GM18505 (cell line): ENCODE measurements at regions not wholly inside any gene's neighbourhood (a gene's known extent, or its start where the extent isn't known, plus 50 kb on each side); places are given as distances from the start of the nearest gene placed in this dataset.
"Not testable (repeated sequence)": the region's sequence is repeated elsewhere in the genome, so short reads cannot be mapped to it uniquely, and the experiment has no call there.

Source experiments
- ATAC-seq: cut with Tn5 transposase; IDR thresholded peaks from one replicate; pipeline ENCODE4 v1.9.1; 2021; ENCODE audit not compliant: unreplicated experiment
- POLR2A ChIP-seq: IDR thresholded peaks from 4 replicates; pipeline ENCODE4 v1.6.1; 2011; ENCODE audit warnings: borderline replicate concordance; ENCODE audit not compliant: insufficient read depth, insufficient read length; ENCODE audit errors: extremely low read depth

DNA sequence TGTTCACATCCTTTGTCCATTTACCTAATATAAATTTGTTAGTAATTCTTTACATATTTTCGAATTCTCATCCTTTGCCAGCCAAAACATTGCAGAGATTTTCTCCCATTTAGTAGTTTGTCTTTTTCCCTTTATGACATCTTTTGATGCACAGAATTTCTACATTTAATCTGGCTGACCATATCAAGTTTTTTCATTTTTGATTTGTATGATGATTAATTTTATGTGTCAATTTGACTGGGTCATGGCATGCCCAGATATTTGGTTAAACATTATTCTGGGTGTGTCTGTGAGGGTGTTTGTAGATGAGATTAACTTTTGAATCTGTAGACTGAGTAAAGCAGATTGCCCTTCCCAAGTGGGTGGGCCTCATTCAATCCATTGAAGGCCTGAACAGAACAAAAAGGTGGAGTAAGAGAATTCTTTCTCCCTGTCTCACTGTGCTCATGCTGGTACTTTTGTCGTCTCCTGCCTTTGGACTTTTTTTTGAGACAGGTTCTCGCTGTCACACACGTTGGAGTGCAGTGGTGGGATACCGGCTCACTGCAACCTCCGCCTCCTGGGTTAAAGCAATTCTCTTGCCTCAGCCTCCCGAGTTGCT lies 72.1 kb upstream of the EPB41L1 start:
- no peak for ATAC-seq
- TF ChIP-seq POLR2A, result no peak

DNA sequence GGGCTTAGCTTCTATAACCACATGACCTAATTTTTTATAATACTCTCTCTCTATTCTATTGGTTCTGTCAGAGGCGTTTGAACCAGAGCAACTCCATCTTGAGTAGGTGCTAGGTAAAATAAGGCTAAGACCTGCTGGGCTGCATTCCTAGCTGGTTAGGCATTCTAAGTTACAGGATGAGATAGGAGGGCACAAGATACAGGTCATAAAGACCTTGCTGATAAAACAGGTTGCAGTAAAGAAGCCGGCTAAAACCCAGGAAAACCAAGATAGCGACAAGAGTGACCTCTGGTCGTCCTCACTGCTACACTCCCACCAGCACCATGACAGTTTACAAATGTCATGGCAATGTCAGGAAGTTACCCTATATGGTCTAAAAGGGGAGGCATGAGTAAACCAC lies 71.3 kb upstream of the EPB41L1 start:
- ATAC-seq, result not testable (repeated sequence)

DNA sequence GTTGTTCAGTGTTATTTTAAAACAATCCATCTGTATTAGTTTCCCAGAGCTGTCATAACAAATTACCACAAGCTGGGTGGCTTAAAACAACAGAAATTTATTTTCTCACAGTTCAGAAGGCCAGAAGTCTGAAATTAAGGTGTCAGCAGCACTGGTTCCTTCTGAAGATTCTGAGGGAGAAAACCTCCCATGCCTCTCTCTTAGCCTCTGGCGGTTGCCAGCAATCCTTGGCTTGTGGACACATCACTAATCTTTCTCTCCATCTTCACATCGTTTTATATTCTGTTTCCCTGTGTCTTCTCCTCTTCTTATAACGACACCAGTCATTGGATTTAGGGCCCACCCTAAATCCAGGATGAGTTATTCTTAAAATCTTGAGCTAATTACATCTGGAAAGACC lies 70.2 kb upstream of the EPB41L1 start:
- TF ChIP-seq POLR2A, result no peak
- no peak for ATAC-seq

GRCh38 chr20:36084897-36085613 lies 69.5 kb upstream of the EPB41L1 start:
- no peak for ATAC-seq
- TF ChIP-seq POLR2A, result no peak

DNA sequence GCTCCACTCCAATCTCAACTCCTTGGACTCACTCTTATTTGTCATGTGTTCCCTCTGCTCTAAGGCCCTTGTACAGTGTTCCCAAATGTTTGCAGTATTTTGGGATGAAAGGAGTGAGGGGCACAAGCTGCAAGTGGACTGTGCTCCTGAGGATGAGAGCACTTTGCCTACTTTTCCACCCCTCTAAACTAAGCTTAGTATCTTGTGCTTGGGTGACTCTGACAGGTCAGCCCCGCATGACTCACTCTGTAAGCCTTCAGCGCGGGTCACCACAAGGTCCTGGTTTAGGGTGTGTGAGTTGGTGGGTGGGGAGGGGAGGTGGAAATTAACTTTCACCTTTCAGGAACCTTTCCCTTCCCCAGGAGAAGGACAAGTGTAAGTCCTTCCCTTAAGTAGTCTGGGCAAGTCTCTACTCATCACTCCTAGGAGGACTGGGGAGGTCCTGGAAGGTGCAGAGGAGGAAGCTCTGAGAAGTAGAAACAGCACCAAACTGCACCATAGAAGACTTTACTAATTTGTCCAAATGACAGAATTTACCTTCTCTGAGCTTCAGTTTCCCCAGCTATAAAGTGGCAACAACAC lies 68.8 kb upstream of the EPB41L1 start:
- ATAC-seq, result no peak
- no peak for TF ChIP-seq POLR2A

DNA sequence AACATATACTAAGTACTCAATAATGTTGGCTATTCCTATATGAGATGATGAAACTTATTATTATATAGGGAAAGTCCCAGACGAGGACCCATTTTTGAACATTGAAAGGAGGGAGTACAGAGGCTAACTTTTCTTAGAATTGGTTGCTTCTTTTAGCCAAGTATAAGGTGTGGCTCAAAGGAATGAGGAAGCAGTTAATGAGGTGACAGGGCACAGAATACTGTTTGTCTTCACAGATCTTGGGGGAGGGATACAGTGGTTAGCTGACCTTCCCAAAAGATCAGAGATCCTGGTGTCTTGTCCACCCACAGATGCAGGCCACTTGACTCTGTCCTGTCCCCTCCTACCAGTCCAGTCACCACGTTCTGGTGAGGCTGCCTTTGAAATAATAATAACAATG lies 67.8 kb upstream of the EPB41L1 start:
- TF ChIP-seq POLR2A, result no peak
- no peak for ATAC-seq

DNA sequence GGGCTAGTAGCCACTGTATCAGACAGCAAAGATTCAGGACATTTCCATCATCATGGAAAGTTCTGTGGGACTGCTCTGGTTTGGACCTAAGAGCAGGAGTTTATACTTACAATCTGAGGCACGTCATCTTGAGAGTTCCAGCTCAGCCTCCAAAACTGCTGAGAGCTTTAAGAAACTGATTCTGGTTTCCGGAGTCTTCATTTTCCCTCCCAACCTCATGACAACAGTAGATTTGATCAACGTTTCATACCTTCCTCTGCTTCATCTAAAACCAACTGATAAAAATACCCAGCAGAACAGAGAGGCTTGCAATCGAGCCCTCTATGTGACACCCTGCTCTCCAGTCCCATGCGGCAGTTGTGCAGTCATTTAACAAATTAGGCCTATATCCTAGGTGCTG lies 64.3 kb upstream of the EPB41L1 start:
- ATAC-seq, result no peak
- no peak for TF ChIP-seq POLR2A

DNA sequence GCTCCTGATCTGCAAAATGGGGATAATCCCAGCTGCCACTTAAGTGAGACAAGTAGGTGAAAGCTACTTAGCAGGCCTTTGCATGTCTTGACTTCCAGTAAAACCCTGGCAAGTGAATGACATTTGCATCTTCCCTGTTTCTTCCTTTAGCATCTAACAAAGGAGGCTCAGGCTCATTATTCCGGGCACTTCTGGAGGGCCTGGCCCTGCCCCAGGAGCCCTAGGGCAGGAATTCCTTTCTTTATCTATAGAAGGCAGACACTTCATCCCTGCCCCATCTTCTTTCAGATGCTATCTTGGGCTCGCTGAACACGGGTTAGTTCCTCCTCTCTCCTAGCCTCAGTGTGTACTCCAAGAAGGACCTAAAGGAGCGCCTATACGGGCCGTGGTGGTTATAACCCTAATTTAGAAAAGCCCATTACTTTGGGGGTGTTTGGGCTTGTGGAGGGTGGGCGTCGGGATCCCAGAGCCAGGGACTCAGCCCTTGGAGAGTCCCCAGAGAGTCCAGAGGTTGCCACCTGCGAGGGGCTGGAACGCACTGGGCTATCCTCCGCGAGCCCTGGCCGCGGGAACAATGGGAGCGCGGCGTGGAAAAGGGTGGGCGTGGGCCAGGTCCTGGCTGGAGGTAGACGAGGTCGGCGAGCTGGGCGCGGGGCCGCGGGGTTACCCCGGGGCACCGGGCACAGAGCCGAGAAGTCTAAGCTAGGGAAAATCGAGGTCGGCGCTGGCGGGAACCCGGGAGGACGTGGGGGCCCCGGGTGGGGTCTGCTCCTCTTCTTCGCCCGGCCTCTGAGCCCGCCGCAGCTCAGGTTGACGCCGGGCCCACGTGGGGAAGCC lies 62.8 kb upstream of the EPB41L1 start:
- TF ChIP-seq POLR2A, result no peak
- no peak for ATAC-seq

- no peak for ATAC-seq
- TF ChIP-seq POLR2A, result no peak
Observed at GRCh38 chr20:36092398-36093024, 62.0 kb upstream of the EPB41L1 start.

DNA sequence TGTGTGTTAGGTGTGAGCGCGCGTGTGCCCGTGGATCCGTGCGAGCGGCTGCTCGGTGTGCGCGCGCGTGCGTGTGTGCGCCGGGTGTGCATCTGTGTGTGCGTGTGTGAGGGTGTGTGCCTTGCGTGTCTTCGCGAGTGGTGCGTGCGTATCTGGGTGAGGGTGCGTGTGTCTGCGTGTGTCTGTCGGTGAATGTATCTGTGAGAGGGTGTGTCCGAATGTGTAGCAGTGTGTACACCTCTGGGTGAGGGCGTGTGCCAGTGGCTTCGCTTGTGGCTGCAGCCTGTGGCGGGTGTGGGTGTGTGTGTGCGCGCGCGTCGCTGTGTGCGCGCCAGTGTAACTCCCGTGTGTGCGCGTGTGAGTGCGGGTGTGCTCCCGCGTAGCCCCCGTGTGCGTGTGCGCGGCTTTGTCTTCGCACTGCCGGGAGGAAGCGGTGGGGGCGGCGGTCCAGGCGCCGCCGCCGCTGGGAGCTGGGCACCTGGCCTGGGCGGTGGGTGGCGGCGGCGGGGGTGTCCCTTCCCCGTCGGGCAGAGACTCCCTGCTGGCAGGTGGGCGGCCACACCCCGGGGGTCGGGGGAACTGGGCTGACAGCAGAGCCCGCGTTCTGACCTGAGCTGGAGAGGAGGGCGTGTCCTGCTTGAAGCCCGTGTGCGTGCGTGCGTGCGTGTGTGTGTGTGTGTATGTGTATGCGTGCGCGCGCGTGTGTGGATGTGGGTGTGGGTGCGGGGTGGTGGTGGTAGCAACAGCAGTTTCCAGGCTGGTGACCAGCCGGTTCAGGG lies 61.3 kb upstream of the EPB41L1 start:
- no peak for TF ChIP-seq POLR2A
- no peak for ATAC-seq

GRCh38 chr20:36093804-36094145 lies 60.8 kb upstream of the EPB41L1 start:
- TF ChIP-seq POLR2A, result no peak
- no peak for ATAC-seq

DNA sequence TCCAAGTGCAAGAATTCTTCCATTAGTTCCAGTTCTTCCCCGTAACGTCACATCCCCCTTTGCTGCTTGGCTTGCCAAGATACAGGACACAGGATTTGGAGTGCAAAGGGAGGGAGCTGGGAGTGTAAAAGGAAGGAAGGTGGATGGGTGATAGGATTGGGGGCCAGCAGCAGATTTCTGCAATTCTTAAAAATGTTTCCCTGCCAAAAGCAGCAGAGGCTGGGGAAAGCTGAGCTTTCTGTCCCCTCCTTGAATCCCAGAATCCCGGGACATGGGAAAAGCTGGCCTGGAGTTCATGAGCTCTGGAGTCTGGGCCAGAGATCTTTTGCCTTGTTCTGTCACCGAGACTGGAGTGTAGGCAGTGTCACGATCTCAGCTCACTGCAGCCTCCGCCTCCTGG lies 60.0 kb upstream of the EPB41L1 start:
- TF ChIP-seq POLR2A, result no peak
- ATAC-seq, result no peak

DNA sequence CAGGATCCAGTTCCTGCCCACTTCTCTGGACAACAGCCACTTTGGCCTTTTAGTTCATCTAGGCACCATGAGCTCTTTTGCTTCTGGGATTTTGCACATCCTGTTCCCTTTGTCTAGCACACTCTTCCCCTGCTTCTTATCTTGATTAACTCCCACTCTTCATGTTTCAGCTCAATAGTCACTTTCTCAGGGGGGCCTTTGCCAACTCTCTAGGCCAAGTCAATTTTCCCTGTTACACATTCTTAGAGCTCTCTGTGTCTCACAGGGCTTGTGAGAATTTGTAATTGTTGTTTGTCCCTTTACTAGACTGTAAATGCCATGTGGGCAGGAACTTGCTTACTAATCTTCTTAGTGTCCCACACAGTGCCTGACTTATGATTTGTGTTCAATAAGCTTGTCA lies 58.1 kb upstream of the EPB41L1 start:
- ATAC-seq, result no peak
- no peak for TF ChIP-seq POLR2A
